GM12864 (cell line): ENCODE measurements at regions not wholly inside any gene's neighbourhood (a gene's known extent, or its start where the extent isn't known, plus 50 kb on each side); places are given as distances from the start of the nearest gene placed in this dataset.
"Not testable (repeated sequence)": the region's sequence is repeated elsewhere in the genome, so short reads cannot be mapped to it uniquely, and the experiment has no call there.

Experiments
- DNase-seq: peaks from one replicate; pipeline ENCODE4 v3.0.0-alpha.2; 2011; ENCODE audit warnings: low read depth
- H3K4me3 ChIP-seq: 2 replicates; pipeline ENCODE4 v1.5.1; 2011; ENCODE audit warnings: mild to moderate bottlenecking, low read depth, low read length, control low read depth
- CTCF ChIP-seq: IDR thresholded peaks from 2 replicates; pipeline ENCODE4 v1.5.1; 2011; ENCODE audit warnings: low read depth, mild to moderate bottlenecking, moderate library complexity, low read length, control low read depth, inconsistent platforms; ENCODE audit errors: missing control alignments

GRCh38 chr13:79859756-79860155 is 378.8 kb downstream of the NDFIP2 start:
- no peak for DNase-seq
- H3K4me3 ChIP-seq: no peak overlapping the region
- TF ChIP-seq CTCF: no peak

- no peak overlapping the region for H3K4me3 ChIP-seq
- no peak for TF ChIP-seq CTCF
- no peak for DNase-seq
Observed at GRCh38 chr13:79853251-79853650, 372.3 kb downstream of the NDFIP2 start.

- no peak for TF ChIP-seq CTCF
- H3K4me3 ChIP-seq: no peak overlapping the region
- DNase-seq: no peak
Observed at GRCh38 chr13:79851318-79851717, 370.4 kb downstream of the NDFIP2 start.

GRCh38 chr13:79847882-79848592 is 367.1 kb downstream of the NDFIP2 start:
- no peak for TF ChIP-seq CTCF
- H3K4me3 ChIP-seq: no peak overlapping the region
- DNase-seq: no peak

- no peak for DNase-seq
Observed at GRCh38 chr13:79846386-79846785, 365.4 kb downstream of the NDFIP2 start.

GRCh38 chr13:79837741-79838450 is 356.9 kb downstream of the NDFIP2 start:
- no peak overlapping the region for H3K4me3 ChIP-seq
- no peak for DNase-seq
- no peak for TF ChIP-seq CTCF

More at GRCh38 chr13:79846386-79846785, 365.4 kb downstream of the NDFIP2 start:
- no peak for TF ChIP-seq CTCF
- no peak overlapping the region for H3K4me3 ChIP-seq

- not testable (repeated sequence) for H3K4me3 ChIP-seq, DNase-seq
Observed at GRCh38 chr13:79836121-79836520, 355.2 kb downstream of the NDFIP2 start.
